Stimulated activated CD8-positive, alpha-beta memory T cell treated with anti-CD3 and anti-CD28 coated beads, Interleukin-12 subunit alpha, Interleukin-12 subunit beta, amount 100 ng/mL, for 1 hour (primary cell): ENCODE measurements at regions not wholly inside any gene's neighbourhood (a gene's known extent, or its start where the extent isn't known, plus 50 kb on each side); places are given as distances from the start of the nearest gene placed in this dataset.

Experiments used
- DNase-seq: peaks from one replicate; pipeline ENCODE4 v3.0.0-alpha.2; 2020; ENCODE audit warnings: low read depth

DNA sequence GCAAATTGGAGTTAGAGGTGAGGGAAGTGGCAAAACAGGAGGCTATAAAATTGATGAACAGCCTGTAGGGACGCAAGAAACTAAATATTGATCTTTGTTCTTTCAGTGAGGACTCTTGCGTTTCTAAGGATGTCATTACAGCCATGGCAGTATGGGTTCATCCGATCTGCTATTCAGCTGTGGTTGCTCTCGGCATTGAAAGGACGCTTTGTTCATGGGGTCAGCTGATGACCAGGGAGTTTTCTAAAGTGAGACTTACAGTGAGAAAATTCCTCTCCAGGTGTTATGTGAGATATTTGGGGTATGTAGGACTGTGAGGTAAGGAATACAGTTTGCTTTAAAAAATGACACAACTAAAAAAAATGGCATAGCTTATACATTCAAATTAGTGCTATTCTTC is 52.7 kb upstream of the PELI1 start:
- DNase-seq: no peak

DNA sequence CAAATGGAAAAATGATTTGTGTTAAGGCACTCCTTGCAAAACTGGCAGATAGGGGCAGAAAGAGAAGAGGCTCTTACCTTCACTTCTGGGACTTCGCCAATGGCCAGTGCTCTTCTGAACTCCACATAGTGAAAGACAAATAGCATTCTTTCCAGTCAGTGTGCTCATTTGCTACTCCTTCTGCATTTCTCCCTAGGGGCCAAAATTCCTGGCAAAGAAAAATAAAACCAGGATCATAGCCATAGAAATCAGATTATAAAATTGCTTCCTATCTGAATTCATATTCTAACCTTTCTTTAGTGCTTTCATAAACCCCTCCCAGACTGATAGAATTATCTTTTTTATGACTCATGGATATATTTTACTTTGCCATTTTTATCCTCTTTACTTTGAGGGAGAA is 56.9 kb upstream of the PELI1 start:
- DNase-seq: no peak

DNA sequence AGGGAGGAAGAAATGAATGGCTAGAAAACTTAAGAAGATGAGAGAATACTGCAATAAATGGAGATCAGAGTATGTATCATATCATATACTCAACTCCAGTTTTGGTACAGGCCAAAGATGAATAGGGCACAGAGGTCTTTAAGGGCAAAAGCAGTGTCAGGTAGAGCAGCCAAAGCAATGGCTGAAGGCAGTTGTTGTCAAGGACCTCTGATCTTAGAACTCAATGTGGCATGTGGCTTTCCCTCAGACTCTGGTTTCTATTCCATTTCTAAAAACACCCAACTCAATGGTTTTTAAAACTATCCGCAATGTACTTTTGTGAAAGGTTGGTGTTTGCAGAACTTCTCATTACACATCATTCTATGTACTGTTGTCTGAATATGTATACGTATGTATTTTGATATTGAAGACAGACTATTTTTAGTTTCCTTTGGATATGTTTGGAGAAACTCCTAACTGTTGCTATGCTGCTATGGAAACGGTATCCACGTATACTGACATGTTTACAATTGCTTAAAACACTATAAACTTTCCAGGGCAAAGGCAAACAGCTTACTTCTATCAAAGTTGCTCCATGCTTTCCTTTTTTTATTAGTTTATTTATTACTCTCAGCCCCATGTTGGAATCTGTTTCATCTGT is 58.1 kb upstream of the PELI1 start:
- no peak for DNase-seq

DNA sequence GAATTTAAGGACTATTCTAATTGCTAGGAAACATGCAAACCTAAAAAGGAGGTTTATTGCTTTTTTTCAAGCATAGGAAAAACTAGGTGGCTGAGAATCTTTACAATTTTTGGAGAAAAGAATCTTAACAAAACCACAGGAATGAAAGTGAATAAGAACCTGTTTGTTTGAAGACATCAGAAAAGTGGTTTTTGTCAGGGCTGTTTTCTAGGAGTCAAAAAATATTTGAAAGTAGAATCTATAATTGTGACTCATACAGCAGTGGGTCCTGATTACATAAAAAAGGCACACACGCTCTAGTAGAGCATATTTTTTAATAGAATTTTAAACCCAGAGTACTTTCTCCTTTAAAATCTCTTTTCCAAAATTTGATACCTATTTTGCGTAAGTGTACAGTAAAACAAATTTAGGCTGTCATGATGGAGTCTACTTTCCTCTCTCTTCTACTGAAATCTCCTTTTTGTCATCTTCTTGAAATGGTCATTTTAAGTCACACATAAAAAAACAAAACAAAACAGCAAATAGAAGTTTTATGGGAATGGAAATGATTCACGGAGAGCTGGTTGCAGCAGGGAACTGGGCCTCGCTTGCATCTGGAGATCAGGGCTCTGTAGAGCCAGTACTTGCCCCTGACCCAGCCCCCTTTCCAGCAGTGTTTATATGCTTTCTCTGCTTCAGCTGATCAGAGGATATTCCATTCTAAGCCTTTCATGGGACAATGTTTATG is 59.1 kb upstream of the PELI1 start:
- no peak for DNase-seq

DNA sequence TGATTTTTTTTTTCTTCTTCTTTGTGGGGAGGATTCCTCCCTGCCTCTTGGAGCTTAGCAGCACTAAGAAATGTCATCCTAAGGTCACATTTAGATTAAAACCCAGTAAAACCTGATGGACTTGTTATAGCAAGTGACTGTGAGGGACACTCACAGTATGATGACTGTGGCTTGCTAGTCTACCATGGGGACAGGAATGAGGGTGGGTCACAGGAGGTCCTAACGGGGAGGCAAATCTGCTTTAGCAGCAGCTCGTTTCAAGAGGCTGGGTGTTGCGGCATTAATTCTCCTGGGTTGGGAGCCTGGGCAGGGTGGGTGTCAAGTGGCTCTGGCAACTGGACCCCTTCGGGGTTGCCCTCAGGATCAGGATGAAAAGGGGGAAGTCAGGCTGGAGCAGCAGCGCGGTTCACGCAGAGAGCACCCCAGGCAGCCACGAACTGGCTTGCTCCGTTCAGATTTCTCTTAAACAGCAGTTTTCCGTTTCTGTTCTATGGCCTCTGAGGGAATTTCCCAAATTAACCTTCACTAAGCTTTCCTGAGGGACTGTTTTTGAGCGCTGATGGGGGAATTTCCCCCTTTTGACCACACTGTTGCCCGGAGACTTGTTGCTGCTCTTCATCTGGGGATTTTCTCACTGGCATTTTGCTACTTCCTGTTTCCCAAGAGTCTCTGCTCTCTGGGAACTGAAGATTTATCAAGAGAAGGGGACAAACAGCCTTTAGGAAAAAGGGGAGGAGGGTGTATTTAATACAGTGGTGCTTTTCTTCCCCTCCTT is 59.8 kb upstream of the PELI1 start:
- DNase-seq: no peak

DNA sequence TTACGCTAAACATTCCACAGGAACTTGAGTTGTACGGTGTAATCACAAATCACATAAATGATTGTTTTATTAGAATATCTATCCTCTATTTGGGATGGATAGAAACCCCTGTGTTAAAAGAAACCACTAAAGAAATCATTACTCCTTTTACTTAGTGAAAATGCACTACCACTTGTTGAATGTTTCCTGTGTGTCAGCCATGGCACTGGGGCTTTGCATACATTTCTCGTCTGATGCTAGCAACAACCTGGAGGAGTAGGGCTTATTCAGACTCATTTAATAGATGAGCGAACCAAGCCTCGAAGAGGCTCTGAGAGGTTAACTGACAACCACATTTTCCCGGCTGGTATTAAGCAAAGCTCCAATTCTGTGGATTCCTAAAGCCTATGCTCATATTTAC is 60.5 kb upstream of the PELI1 start:
- DNase-seq: no peak

DNA sequence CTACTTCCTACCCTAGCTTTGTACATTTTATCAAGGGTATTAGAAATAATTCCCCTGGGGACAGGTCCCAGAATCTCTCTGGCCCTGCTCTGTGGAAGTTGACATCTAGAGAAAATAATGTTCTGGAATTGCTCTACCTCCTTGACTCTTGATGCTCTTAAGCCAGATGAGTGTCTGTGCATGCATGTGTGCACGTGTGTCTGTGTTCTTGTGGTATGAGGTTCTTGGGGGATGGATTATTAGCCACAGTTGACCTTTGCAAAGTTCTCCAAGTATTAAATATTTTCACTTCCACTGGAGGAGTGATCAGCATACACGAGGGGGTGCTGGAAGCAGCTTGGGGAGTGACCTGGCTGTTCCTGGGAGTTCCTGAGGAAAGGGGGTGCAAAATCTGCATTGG is 61.2 kb upstream of the PELI1 start:
- no peak for DNase-seq

DNA sequence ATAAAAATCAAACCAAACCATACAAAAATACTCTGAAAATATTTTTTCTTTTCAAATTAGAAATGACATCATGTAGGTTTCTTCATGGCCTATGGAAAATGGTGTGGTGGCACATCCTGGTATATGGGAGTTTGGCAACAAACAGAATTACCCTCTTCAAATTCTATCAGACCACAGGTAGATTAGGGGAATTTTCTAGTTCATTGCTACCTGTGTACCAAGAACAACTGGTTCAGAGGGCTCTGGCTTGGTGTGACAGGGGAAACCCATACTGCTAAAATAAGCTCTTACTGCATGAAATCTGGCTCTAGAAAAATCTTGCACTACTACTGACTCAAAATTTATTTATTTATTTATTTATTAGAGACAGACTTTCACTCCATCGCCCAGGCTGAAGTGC is 63.4 kb upstream of the PELI1 start:
- DNase-seq: no peak

DNA sequence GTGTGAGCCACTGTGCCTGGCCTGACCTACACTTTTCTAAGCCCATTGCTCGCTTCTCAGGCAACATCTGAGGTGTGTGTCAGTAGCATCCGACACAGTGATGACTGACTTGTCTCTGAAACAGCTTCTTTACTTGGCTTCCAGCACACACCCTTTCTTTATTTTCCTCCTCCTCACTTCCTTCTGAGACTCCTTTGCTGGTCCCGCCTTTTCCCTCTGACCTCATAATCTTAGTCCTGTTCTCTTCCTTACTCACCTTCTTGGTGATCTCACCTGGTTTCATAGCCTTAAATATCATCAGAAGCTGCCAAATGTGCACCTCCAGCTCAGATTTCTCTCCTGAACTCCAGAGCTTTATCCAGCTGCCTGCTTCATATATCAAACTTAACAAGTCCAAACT is 66.6 kb upstream of the PELI1 start:
- DNase-seq: no peak

DNA sequence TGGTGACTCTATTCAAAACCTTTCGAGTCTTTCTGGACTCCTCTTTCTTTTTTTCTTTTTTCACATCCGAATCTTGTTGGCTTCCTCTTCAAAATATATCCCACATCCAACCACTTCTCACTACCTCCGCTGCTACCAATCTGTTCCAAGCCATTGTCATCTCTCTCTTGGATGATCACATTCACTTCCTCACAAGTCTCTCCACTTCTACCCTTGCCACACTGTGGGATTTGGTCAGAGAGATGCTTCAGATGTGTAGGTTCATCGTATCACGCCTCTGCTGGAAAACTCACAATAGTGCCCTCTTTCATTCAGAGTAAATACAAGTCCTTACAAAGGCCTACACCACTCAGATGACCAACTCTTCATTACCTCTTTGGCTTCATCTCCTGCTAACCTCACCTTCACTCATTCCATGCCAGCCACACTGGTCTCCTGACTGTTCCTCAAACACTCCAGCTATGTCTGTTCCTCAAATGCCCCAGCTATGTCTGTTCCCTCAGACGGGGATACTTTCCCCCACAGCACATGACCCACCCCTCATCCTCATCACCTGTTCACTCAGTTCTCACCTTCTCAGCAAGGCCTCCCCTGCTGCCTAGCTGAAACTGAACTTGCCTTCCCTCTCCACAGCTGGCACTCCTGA is 67.2 kb upstream of the PELI1 start:
- DNase-seq: no peak

DNA sequence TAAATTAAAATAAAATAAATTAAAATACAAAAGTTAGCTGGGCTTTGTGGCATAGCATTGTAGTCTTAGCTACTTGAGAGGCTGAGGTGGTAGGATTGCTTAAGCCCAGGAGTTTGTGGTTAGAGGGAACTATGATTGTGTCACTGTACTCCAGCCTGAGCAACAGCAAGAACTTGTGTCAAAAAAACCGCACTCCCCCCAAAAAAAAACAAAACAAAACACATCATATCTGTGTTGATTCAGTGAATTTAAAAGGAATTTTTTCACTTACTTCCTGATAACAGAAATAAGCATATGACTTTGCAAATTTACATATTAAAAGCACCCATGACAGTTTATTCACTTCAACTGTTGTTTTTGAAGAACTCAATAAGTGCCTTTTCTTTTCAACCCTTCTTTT is 68.1 kb upstream of the PELI1 start:
- no peak for DNase-seq

DNA sequence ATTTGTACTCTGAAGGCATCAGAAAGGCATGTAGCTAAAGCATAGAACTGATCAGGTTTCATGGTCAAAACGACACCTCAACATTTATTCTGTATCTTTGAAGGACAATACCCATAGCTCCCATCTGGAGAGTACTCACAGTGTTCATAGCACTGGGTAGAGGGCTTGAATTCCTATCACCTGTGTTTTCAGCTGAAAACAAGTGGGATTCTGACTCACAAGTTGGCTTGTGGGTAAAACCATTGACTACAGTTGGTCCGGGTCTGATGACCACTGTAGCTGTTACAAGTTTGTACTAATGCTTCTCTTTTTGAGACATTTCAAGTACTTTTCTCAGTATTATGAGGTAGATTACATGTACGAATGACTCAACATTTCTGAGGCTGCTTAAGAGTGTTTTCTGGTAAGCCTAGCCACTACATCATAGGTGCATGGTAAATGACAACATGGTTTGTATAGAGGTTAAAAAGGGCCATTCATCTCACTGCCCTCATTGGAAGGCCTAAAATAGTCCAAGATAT is 68.6 kb upstream of the PELI1 start:
- no peak for DNase-seq

DNA sequence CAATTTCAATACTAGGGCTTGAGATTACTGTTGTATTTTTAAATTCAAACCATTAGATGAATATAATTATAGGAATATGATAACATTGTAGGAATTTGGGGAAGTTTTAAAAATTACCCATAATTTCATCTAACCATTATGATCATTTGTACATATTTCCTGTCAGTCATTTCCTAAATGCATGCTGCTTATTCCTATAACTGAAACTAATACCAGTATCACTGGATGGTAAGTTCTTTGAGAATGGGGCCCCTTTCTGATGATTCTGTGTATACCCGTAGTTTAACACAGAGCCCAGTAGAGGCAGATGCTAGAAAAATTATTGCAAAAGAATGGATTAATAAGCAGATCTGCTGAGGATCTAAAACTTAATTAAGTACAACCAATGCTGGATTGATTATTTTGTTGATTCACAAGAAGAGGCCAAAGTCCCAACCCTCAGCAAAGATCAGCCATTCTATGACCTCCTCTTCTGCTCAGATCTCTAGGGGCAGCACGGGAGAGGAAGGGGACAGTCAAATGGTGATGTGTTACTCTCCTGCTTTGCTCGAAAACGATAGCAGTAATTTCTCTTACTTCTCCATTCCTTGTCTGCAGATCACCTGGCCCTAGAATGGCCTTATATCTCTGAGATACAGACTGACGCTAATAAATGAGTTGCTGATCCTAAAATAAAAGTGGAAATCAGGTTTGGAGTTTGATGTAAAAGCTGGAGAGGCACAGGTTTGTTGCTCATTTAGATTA is 69.5 kb upstream of the PELI1 start:
- no peak for DNase-seq

DNA sequence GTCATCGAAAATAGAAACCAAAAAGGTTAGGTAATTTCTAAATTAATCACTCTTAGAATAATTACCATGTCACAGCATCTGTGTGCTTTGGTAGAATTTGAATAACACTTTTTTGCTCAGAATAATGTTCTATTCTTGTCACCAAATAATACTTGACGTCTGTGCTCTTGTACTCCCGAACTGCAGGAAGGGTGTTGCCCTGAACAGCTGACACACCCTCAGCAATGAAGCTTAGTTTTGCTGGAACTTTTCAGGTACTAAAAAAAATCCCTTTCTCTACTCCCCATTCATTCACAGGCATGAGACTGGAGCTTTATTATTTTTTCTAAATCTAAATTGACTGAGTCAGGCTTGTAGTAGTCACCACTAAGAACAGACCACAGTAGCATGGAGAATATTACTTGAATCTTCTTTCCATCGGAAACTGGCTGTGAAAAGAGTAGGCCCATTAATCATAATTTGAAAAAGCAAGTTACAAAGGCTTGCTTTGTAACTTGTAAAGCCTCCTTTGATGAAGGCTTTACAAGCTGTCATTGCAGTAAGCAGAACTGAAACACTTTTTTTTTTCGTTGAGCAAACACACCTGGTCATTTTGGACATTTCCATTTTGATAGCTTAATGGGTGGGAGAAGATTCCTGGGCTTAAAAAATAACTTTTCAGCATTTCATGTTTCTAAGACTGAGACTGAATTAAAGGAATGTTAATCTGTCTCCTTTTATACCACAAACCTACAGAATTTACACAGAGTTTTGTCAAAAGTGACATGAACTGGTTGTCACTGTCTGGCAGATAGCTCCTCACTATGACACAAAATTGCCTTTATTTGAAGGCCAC is 70.3 kb upstream of the PELI1 start:
- no peak for DNase-seq

DNA sequence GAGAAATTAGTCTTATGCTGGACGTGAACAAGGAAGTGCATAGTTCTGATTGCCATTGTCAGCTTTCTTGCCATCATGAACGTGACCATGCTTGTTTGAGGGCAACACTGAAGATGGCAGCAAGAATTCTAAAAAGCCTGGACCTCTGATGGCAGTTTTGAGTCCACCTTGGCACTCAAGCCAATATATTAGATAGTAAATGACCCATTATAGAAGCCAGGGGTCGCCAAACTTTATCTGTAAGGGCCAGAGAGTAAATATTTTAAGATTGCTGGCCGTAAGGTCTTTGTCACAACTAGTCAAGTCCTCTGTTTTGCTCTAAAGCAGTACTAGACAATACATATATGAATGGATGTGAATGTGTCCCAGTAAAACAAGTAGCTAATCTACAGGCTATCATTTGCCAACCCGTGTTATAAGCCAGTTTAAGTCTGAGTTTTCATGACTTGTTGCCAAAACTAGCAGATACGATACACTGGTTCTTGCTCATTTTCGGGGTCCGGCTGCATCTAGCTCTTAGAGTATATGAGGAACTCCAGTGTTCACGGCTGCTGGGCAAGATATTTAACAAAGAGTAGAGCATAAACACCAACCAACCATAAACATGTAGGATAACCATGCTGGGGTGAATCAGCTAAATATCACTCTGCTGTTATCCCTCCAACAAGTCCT is 73.1 kb upstream of the PELI1 start:
- DNase-seq: no peak

DNA sequence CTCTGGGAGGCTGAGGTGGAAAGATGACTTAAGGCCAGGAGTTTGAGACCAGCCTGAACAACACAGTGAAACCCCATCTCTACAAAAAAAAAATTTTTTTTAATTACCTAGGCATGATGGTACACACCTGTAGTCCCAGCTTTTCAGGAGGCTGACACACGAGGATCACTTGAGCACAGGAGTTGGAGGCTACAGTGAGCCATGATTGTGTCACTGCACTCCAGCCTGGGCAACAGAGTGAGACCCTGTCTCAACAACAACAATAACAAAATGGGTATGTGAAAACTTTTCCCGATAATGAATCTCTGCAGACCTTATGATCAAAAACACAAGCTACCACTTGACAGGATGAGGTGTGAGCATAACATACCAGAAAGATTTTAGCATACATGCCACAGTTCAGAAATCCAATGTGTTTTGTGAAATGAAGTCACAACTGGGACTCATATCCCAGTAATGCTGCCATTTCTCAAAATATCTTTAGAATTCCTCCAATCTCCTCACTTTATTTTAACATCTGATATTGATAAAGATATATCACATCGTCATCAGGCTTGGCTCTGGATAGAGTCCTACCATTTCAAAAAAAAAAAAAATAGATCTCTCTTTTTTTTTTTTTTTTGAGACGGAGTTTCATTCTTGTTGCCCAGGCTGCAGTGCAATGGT is 74.0 kb upstream of the PELI1 start:
- DNase-seq: no peak

DNA sequence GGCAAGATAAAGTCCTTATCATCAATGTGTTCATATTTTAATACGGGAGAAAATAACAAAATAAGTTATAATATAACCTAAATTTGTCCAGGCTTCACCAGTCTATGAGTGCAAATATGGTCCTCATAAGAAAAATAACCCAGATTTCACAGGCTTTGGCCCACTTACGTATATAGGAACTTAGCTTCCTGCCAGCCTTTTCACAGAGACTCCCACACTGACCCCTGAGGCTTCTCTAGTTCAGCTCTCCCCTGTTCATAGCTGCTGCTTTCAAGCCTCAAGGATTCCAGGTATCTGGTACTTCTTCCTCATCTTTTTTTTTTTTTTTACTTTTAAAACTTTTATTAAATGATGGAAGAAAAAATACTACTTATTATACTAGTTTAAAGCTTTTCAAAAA is 74.9 kb upstream of the PELI1 start:
- no peak for DNase-seq

DNA sequence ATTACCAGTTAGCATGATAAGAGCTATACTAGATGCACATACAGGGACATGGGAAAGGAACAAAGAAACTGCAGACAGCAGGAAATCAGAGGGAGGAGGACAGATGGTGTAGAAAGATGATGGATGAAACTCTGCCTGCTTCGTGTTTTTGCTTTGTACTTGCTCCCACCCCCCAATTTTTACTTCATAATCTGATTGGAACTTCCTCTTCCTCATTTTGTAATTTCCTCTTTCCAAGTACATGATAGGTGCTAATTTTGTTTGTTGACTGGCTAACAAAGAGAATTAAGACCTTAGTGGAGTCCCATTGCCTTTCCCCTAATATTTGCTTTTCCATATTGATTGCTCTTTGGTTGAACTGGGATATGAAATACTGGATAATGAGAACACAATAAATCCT is 76.0 kb upstream of the PELI1 start:
- no peak for DNase-seq

DNA sequence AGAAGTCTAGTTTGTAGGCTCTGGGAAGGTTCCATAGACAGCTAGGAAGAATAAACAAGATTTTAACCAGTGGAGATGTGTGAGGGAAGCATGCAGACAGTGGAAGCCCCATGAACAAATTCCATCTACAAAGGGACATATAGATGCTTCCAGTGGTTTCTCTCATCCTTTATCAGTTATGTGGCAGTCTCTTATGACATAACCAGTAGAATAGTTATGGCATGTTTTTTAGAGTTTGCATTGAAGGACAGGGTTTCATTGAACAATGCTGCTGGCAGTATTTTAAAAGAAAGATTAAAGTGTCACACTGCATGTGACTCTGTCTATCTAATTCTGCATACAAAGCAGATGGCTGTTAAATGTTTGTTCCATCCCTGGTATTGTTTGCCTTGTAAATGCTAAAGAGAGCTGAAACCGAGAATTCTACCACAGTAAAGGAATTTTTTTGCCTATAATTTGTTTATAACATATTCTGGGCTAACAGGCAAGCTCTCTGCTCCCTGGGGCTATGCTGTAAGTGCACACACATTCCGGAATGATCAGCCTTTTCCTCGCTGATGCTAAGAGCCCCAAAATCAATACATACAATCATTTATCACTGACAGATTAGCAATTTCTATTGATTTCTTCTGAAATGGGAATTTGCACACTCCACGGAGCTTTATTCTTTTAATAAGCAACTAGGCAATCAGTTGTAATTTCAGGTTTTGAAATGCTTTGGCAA is 76.8 kb upstream of the PELI1 start:
- no peak for DNase-seq
